Spleen (tissue), 11 donors: ENCODE measurements at regions not wholly inside any gene's neighbourhood (a gene's known extent, or its start where the extent isn't known, plus 50 kb on each side); places are given as distances from the start of the nearest gene placed in this dataset.
A peak's percentile ranks its signal among the peaks of the same experiment; 100 is the strongest.

Source experiments
- DNase-seq: peaks from one replicate; pipeline ENCODE4 v3.0.0-alpha.2; 2020
- H3K27ac ChIP-seq, 8 donors: fragments of 200-600 bp; sonication (generic) in 7 of 8; 1 replicate in 4 of 8; 2 replicates in 4 of 8; pipeline versions ENCODE4 v1.5.0 to v1.8.0; 2016 to 2021; ENCODE audit warnings: inconsistent platforms in 4 of 8, mild to moderate bottlenecking in 4 of 8, moderate library complexity in 1 of 8
- H3K27me3 ChIP-seq, 7 donors: fragments of 200-600 bp; sonication (generic) in 6 of 7; replicated peaks in 1 of 7; 1 replicate in 4 of 7; 2 replicates in 3 of 7; pipeline versions ENCODE4 v1.5.0 to v1.8.0; 2016 to 2021; ENCODE audit warnings: inconsistent platforms in 3 of 7, mild to moderate bottlenecking in 1 of 7
- H3K36me3 ChIP-seq, 6 donors: fragments of 200-600 bp; sonication (generic) in 5 of 6; 1 replicate in 4 of 6; 2 replicates in 2 of 6; pipeline versions ENCODE4 v1.5.0 to v1.8.0; 2016 to 2021; ENCODE audit warnings: inconsistent platforms in 2 of 6
- H3K4me1 ChIP-seq, 6 donors: fragments of 200-600 bp; sonication (generic) in 5 of 6; 1 replicate in 3 of 6; 2 replicates in 3 of 6; pipeline versions ENCODE4 v1.5.0 to v1.8.0; 2016 to 2021; ENCODE audit warnings: inconsistent platforms in 3 of 6
- H3K4me3 ChIP-seq, 8 donors: fragments of 200-600 bp; sonication (generic) in 7 of 8; 1 replicate in 4 of 8; 2 replicates in 4 of 8; pipeline versions ENCODE4 v1.5.0 to v1.8.0; 2016 to 2021; ENCODE audit warnings: inconsistent platforms in 4 of 8, mild to moderate bottlenecking in 4 of 8, moderate library complexity in 2 of 8
- H3K9me3 ChIP-seq, 8 donors: fragments of 200-600 bp; sonication (generic) in 7 of 8; 1 replicate in 4 of 8; 2 replicates in 4 of 8; pipeline versions ENCODE4 v1.5.0 to v1.8.0; 2016 to 2021; ENCODE audit warnings: inconsistent platforms in 4 of 8
- POLR2A ChIP-seq, 3 donors: fragments of 450-650 bp; IDR thresholded peaks; one replicate each; pipeline ENCODE4 v1.5.1; 2017; ENCODE audit warnings: antibody characterized with exemption in 3 of 3, mild to moderate bottlenecking in 1 of 3
- POLR2AphosphoS5 ChIP-seq, 3 donors: sonication (generic); formaldehyde crosslinking; IDR thresholded peaks; one replicate each; pipeline ENCODE4 v1.5.1; 2017; ENCODE audit warnings: antibody characterized with exemption in 3 of 3
- WGBS, 5 donors: extraction: QIAGEN DNeasy Blood & Tissue Kit in 3 of 5; methylation state at CpG; one replicate each; pipeline versions ENCODE4 v1.1.5 to v1.1.7; 2013 to 2018; 5-methylcytosine and 5-hydroxymethylcytosine counted together
- intact Hi-C: fragments of 100-400 bp; cut with DNase I; formaldehyde crosslinking; loops from one replicate; pipeline ENCODE4 v1.15.0; 2023; ENCODE audit warnings: low total_unique reads
- TF ChIP-seq, protein P1 (sequence below), 11 experiments: fragments of 200-600 bp in 7 of 11; fragments of 450-650 bp in 4 of 11; sonication (generic) in 4 of 11; IDR thresholded peaks in 8 of 11; conservative IDR thresholded peaks in 3 of 11; 1 replicate in 7 of 11; 2 replicates in 4 of 11; pipeline versions ENCODE4 v1.4.0 to v1.8.0; 2016 to 2021; ENCODE audit warnings: antibody characterized with exemption in 11 of 11, inconsistent platforms in 4 of 11, mild to moderate bottlenecking in 1 of 11
- donor health status: healthy with polysubstance abuse.
- donor health status: DM: no; HTN: no; CAD: no; lungs with moderate emphysema.
- donor health status: DM: no; HTN: no; CAD: no.
- donor health status: Bipolar disorder and iron deficiency.
- donor health status: healthy.
- donor health status: DM: no; HTN: no; CAD: no.
- donor health status: DM: yes; HTN: yes; CAD: no.

DNA sequence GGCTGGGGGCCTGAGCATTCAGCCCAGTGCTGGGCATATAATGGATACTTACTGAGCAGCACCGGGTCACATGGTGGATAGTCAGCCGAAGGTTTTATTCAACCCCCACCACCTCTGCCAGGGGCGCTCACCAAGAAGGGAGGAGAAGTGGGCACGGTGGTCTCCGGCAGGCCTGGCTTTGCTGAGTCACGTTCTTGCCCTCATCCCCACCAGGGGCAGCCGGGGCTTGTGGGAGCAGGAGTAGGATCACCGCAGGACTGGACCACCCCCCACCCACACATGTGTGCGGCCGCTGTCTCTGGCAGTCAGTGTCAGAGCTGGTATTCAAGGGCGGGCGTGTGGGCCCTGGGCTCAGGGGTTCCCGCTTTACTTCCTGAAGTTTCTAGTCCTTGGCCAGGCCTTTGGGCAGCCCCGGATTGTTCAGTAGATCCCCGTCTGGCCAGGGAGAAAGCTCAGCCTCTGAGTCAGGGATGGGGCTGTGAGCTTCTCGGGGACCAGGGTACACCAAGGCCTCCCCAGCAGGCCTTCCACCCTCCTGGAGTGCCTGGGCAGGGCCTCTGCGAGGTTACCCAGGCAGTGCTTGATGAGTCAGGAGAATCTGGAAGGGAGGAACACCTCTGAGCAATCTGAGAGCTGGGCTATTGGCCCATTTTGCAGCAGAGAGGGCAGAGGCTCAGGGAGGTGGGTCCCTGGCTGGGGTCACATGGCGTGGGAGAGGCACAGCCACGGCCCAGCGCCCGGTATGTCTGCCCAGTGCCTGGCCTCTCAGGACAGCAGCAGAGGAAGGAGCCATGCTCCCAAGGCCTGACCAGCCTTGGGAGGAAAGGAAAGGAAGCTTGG, 60.6 kb downstream of the RTL6 start:
- TF ChIP-seq POLR2A (IDR thresholded peaks at IDR 0.05) (no peak), POLR2AphosphoS5 (IDR thresholded peaks at IDR 0.05) (no peak)
- TF ChIP-seq, protein P1, sequence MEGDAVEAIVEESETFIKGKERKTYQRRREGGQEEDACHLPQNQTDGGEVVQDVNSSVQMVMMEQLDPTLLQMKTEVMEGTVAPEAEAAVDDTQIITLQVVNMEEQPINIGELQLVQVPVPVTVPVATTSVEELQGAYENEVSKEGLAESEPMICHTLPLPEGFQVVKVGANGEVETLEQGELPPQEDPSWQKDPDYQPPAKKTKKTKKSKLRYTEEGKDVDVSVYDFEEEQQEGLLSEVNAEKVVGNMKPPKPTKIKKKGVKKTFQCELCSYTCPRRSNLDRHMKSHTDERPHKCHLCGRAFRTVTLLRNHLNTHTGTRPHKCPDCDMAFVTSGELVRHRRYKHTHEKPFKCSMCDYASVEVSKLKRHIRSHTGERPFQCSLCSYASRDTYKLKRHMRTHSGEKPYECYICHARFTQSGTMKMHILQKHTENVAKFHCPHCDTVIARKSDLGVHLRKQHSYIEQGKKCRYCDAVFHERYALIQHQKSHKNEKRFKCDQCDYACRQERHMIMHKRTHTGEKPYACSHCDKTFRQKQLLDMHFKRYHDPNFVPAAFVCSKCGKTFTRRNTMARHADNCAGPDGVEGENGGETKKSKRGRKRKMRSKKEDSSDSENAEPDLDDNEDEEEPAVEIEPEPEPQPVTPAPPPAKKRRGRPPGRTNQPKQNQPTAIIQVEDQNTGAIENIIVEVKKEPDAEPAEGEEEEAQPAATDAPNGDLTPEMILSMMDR (IDR thresholded peaks at IDR 0.05 in 8 of 11, conservative IDR thresholded peaks at IDR 0.05 in 3 of 11) = no peak
- H3K27ac ChIP-seq = no peak overlapping the region
- H3K9me3 ChIP-seq = no peaks in the 10 kb centered on the region
- H3K4me1 ChIP-seq = peaks cover 0 to 14% (median 0%) of the 10 kb centered on the region in 6 donors
- no peaks in the 10 kb centered on the region for H3K27me3 ChIP-seq
- DNase-seq = peak; percentile 71
- intact Hi-C loops = no loop called here
- H3K4me3 ChIP-seq = no peak overlapping the region
- H3K36me3 ChIP-seq = no peaks in the 10 kb centered on the region
- 77 to 91% (median 82%) methylated on average over 9 to 21 of the region's 21 CpGs for WGBS, 5 donors

DNA sequence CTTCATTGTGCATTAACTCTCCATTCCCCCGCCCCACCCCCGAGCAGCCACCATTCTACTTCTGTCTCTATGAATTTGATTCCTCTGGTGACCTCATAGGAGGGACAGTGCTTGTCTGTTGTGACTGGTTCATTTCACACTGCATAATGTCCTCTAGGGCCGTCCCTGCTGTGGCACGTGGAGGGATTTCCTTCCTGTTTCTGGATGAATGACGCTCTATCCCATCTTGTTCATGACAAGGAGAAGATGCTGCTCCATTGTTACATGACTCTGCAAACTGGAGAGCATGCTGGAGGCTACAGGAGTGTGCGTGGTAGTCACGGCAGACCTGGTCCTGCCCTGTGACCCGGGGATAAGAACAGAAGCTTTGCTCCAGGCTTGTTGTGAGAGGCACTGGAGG, 61.3 kb downstream of the RTL6 start:
- H3K27me3 ChIP-seq = no peaks in the 10 kb centered on the region
- no peak for TF ChIP-seq POLR2AphosphoS5 (IDR thresholded peaks at IDR 0.05)
- TF ChIP-seq, protein P1 (IDR thresholded peaks at IDR 0.05 in 8 of 11, conservative IDR thresholded peaks at IDR 0.05 in 3 of 11) = no peak
- no peak for TF ChIP-seq POLR2A (IDR thresholded peaks at IDR 0.05)
- peak; percentile 34 for DNase-seq
- H3K36me3 ChIP-seq = no peaks in the 10 kb centered on the region
- no peaks in the 10 kb centered on the region for H3K9me3 ChIP-seq
- H3K27ac ChIP-seq = no peak overlapping the region
- 62 to 72% (median 63%) methylated on average over 8 of the region's 8 CpGs for WGBS, 5 donors
- intact Hi-C loops = no loop called here
- no peak overlapping the region for H3K4me3 ChIP-seq
- H3K4me1 ChIP-seq = peaks cover 0 to 17% (median 2%) of the 10 kb centered on the region in 6 donors

DNA sequence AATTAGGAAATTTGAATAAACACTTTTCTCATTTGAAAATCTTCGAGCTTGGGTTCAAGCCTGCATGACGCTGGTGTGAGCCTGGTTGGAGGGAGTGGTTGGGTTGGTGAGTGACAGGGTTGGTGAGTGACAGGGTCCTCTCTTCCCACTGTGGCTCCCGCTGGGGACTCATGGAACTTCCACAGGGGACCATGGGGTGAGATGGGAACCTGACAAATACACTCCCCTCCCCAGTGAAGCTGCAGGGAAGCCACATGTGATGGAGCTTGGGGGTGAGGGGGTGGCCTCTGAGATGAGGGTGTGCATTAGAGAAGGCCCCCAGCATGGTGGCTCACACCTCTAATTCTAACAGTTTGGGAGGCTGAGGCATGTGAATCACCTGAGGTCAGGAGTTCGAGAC, 66.8 kb downstream of the RTL6 start:
- no peak overlapping the region for H3K27ac ChIP-seq
- peaks cover 0 to 23% (median 0%) of the 10 kb centered on the region in 7 donors for H3K27me3 ChIP-seq
- DNase-seq = peak; percentile 28
- no peaks in the 10 kb centered on the region for H3K36me3 ChIP-seq
- TF ChIP-seq POLR2A (IDR thresholded peaks at IDR 0.05) (no peak), POLR2AphosphoS5 (IDR thresholded peaks at IDR 0.05) (no peak)
- TF ChIP-seq, protein P1 (IDR thresholded peaks at IDR 0.05 in 8 of 11, conservative IDR thresholded peaks at IDR 0.05 in 3 of 11) = no peak
- H3K4me3 ChIP-seq = no peak overlapping the region
- 81 to 94% (median 88%) methylated on average over 4 of the region's 4 CpGs for WGBS, 5 donors
- H3K4me1 ChIP-seq = peaks cover 0 to 9% (median 2%) of the 10 kb centered on the region in 6 donors
- H3K9me3 ChIP-seq = no peaks in the 10 kb centered on the region
- intact Hi-C loops = no loop called here

DNA sequence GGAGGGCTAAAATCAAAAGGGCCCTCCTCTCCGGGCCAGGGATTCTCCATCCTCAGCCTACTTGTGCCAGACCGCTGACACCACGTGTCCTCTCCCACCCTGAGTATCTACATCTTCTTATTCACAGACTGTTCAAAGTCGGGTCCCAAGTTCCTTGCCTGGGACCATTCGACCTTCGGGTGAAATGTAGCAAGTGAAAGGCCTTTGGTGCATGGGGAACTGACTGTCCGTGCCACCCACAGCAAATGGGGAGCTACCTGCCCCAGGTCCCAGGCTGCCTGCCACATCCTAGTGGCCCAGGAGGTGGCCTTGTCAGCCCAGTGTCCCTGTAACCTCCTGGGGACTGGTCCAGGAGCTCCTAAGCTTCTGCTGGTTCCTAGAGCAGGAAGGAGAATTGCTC, 67.3 kb downstream of the RTL6 start:
- Histone ChIP-seq H3K9me3 (no peaks in the 10 kb centered on the region), H3K4me3 (no peak overlapping the region), H3K4me1 (peaks cover 0 to 9% (median 2%) of the 10 kb centered on the region in 6 donors), H3K36me3 (no peaks in the 10 kb centered on the region), H3K27me3 (peaks cover 0 to 28% (median 0%) of the 10 kb centered on the region in 7 donors), H3K27ac (no peak overlapping the region)
- intact Hi-C loops = no loop called here
- peak; percentile 36 for DNase-seq
- TF ChIP-seq POLR2A (IDR thresholded peaks at IDR 0.05) = no peak
- TF ChIP-seq POLR2AphosphoS5 (IDR thresholded peaks at IDR 0.05) = no peak
- TF ChIP-seq, protein P1 (IDR thresholded peaks at IDR 0.05 in 8 of 11, conservative IDR thresholded peaks at IDR 0.05 in 3 of 11) = no peak
- 81 to 96% (median 91%) methylated on average over 7 of the region's 7 CpGs for WGBS, 5 donors
